CD4-positive, alpha-beta T cell (primary cell): ENCODE measurements at regions not wholly inside any gene's neighbourhood (a gene's known extent, or its start where the extent isn't known, plus 50 kb on each side); places are given as distances from the start of the nearest gene placed in this dataset.

Experiments
- ATAC-seq: fragments of 200-7000 bp; cut with Tn5 transposase; one replicate; pipeline ENCODE4 v1.10.0; 2022; ENCODE audit warnings: mild to moderate bottlenecking; ENCODE audit not compliant: poor library complexity
- CTCF ChIA-PET: fragments of 350-600 bp; sonication (Branson Sonifier 250); formaldehyde crosslinking; loops from one replicate; lab custom pipeline; 2021; ENCODE audit warnings: antibody characterized with exemption, inconsistent platforms; lab: Charles Lee
- POLR2A ChIA-PET: fragments of 350-600 bp; sonication (Branson Sonifier 250); formaldehyde crosslinking; loops from one replicate; lab custom pipeline; 2021; ENCODE audit warnings: antibody characterized with exemption, inconsistent platforms; lab: Charles Lee
- DNase-seq, 14 experiments: peaks; one replicate each; pipeline ENCODE4 v3.0.0-alpha.2; 2013 to 2020; ENCODE audit warnings: mixed read lengths in 2 of 14
- H3K27ac ChIP-seq, 2 donors: one replicate each; pipeline versions ENCODE4 v1.5.1 to v1.7.0; 2013; ENCODE audit warnings: low read length in 2 of 2, low read depth in 1 of 2, mild to moderate bottlenecking in 1 of 2
- H3K27me3 ChIP-seq, 2 experiments: 1 replicate in 1 of 2; 2 replicates in 1 of 2; pipeline versions ENCODE4 v1.6.1 to v1.7.0; 2013; ENCODE audit warnings: low read length in 2 of 2, control low read depth in 1 of 2, mild to moderate bottlenecking in 1 of 2, moderate library complexity in 1 of 2; ENCODE audit not compliant: insufficient read depth in 2 of 2, control insufficient read depth in 1 of 2
- H3K36me3 ChIP-seq: one replicate; pipeline ENCODE4 v1.6.1; 2013; ENCODE audit warnings: low read length, control low read depth; ENCODE audit not compliant: insufficient read depth
- H3K4me1 ChIP-seq: one replicate; pipeline ENCODE4 v1.6.1; 2013; ENCODE audit warnings: low read length, control low read depth; ENCODE audit not compliant: insufficient read depth
- H3K4me3 ChIP-seq: one replicate; pipeline ENCODE4 v1.5.1; 2013; ENCODE audit warnings: mild to moderate bottlenecking, low read length, moderate library complexity
- H3K9me3 ChIP-seq, 2 experiments: 1 replicate in 1 of 2; 2 replicates in 1 of 2; pipeline versions ENCODE4 v1.6.1 to v1.7.0; 2013; ENCODE audit warnings: low read length in 2 of 2, mild to moderate bottlenecking in 2 of 2, control low read depth in 1 of 2, moderate library complexity in 1 of 2; ENCODE audit not compliant: control insufficient read depth in 1 of 2, insufficient read depth in 1 of 2
- H3K27ac Mint-ChIP-seq: one replicate; pipeline ENCODE4 v1.8.0; 2020; ENCODE audit warnings: mixed read lengths
- H3K27me3 Mint-ChIP-seq: one replicate; pipeline ENCODE4 v1.8.0; 2021; ENCODE audit warnings: mixed read lengths
- H3K36me3 Mint-ChIP-seq: one replicate; pipeline ENCODE4 v1.8.0; 2021; ENCODE audit warnings: low read depth, mixed read lengths
- H3K4me1 Mint-ChIP-seq: one replicate; pipeline ENCODE4 v1.8.0; 2021; ENCODE audit warnings: low read depth, mixed read lengths
- H3K4me3 Mint-ChIP-seq: one replicate; pipeline ENCODE4 v1.8.0; 2020; ENCODE audit warnings: mild to moderate bottlenecking, mixed read lengths
- H3K9me3 Mint-ChIP-seq: one replicate; pipeline ENCODE4 v1.8.0; 2020; ENCODE audit warnings: mixed read lengths
- intact Hi-C, 2 experiments: fragments of 100-400 bp; cut with DNase I in 1 of 2; cut with micrococcal nuclease in 1 of 2; formaldehyde crosslinking; loops; one replicate each; pipeline versions ENCODE4 v1.15.1 to v1.9.0; 2023 to 2025; cut with DNase I, micrococcal nuclease
- TF ChIP-seq, protein P1 (sequence below): fragments of 200-600 bp; IDR thresholded peaks from one replicate; pipeline ENCODE4 v1.8.0; 2022; ENCODE audit warnings: antibody characterized with exemption, mild to moderate bottlenecking

DNA sequence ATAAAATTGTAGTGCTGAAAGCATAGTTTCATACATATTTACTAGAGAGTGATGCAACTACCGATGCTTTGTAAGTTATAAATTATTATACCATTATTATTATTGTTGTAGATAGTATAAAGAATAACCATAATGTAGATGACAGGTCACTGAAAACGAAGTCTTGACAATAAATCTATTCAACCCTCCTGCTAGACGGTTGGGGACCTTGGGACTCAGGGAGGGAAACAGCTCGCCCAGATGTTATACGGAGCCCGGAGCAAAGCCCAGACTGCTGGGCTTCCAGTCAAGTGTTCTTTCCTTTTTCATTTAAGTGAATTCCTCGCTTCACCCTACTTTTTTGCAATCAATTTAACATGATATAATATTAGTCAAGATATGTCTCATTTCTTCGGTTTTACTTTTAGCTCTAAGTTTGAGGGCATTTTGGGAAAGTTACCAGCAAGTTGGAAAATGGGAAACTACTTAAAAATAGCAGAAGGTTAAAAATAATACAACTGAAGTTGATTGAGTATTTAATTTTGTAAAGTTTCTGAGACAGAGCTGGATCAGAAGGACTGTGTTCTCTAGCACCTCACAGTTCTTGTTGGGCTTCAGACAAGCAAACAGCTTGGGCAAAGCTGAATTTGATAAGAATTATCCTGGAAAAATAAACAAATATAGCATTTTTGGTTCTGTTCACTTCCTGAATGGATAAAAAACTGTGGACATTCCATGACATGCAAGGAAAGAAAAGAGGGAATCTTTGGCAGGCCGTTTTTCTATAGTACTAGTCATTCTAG, 173.4 kb upstream of the TP63 start:
- no peaks in the 10 kb centered on the region for H3K36me3 ChIP-seq
- intact Hi-C loops, result loop anchor here in 1 of 2 experiments (1.0 kb wide), 1 partner anchor 16 kb away; no protein-coding TSS in a partner anchor
- no peak overlapping the region for H3K27ac ChIP-seq
- H3K4me1 ChIP-seq, result no peaks in the 10 kb centered on the region
- no peak overlapping the region for H3K4me3 ChIP-seq
- TF ChIP-seq, protein P1, sequence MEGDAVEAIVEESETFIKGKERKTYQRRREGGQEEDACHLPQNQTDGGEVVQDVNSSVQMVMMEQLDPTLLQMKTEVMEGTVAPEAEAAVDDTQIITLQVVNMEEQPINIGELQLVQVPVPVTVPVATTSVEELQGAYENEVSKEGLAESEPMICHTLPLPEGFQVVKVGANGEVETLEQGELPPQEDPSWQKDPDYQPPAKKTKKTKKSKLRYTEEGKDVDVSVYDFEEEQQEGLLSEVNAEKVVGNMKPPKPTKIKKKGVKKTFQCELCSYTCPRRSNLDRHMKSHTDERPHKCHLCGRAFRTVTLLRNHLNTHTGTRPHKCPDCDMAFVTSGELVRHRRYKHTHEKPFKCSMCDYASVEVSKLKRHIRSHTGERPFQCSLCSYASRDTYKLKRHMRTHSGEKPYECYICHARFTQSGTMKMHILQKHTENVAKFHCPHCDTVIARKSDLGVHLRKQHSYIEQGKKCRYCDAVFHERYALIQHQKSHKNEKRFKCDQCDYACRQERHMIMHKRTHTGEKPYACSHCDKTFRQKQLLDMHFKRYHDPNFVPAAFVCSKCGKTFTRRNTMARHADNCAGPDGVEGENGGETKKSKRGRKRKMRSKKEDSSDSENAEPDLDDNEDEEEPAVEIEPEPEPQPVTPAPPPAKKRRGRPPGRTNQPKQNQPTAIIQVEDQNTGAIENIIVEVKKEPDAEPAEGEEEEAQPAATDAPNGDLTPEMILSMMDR, result no peak
- no peak overlapping the region for H3K4me3 Mint-ChIP-seq
- H3K27me3 ChIP-seq, result no peaks in the 10 kb centered on the region
- H3K27ac Mint-ChIP-seq, result no peak overlapping the region
- POLR2A ChIA-PET, result no interaction called here
- H3K9me3 ChIP-seq, result peaks cover 0 to 3% of the 10 kb centered on the region in 2 experiments
- no peaks in the 10 kb centered on the region for H3K36me3 Mint-ChIP-seq
- ATAC-seq (no peak), DNase-seq (no peak)
- H3K27me3 Mint-ChIP-seq, result no peaks in the 10 kb centered on the region
- CTCF ChIA-PET, result no interaction called here
- H3K4me1 Mint-ChIP-seq, result no peaks in the 10 kb centered on the region
- no peaks in the 10 kb centered on the region for H3K9me3 Mint-ChIP-seq

DNA sequence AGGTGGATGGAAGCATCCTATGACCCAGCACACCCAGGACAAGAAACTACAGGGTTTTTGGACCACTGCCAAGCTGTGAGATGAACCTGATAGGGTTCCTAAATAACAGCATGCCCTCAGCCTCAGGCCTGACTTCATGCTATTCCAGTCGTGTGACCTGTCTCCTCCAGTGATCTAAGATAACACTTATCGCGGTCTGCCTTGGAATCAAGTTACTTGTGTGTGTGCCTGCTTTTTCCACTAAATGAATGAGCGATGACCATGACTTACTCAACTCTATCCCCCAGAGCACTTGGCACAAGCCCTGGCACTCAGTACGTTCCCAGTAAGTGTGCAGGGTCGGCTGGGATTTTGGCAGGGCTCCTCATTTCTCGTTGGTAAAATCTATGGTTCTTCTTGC, 172.7 kb upstream of the TP63 start:
- no peaks in the 10 kb centered on the region for H3K36me3 Mint-ChIP-seq
- H3K9me3 Mint-ChIP-seq, result no peaks in the 10 kb centered on the region
- DNase-seq (no peak), ATAC-seq (no peak)
- POLR2A ChIA-PET, result no interaction called here
- no peak overlapping the region for H3K4me3 ChIP-seq
- H3K4me1 Mint-ChIP-seq, result no peaks in the 10 kb centered on the region
- H3K36me3 ChIP-seq, result no peaks in the 10 kb centered on the region
- H3K27ac ChIP-seq, result no peak overlapping the region
- CTCF ChIA-PET, result no interaction called here
- H3K4me1 ChIP-seq, result no peaks in the 10 kb centered on the region
- no peak overlapping the region for H3K4me3 Mint-ChIP-seq
- intact Hi-C loops, result loop anchor here in 1 of 2 experiments (1.0 kb wide), 1 partner anchor 16 kb away; no protein-coding TSS in a partner anchor
- no peaks in the 10 kb centered on the region for H3K27me3 Mint-ChIP-seq
- H3K27me3 ChIP-seq, result no peaks in the 10 kb centered on the region
- TF ChIP-seq, protein P1, result no peak
- H3K9me3 ChIP-seq, result peaks cover 0 to 3% of the 10 kb centered on the region in 2 experiments
- no peak overlapping the region for H3K27ac Mint-ChIP-seq

DNA sequence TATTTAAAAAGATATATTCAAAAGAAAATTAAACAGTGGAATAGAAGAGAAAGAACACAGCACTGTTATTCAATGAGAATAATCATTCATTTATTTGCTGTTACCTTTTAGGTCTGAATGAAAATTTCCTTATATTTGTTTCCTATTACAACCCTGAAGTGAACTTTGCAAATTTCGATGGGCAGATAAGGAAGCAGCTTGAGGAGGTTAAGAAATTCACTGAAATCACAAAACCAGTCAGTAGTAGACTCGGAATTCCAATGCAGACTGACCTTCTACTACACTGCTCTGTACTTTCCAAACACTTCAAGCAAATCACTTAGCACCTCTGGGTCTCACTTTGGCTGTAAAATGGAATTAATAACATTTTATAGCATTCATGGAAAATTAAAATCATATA, 172.0 kb upstream of the TP63 start:
- no peaks in the 10 kb centered on the region for H3K27me3 Mint-ChIP-seq
- no peaks in the 10 kb centered on the region for H3K4me1 Mint-ChIP-seq
- Histone ChIP-seq H3K9me3 (peaks cover 0 to 3% of the 10 kb centered on the region in 2 experiments), H3K27me3 (no peaks in the 10 kb centered on the region), H3K27ac (no peak overlapping the region), H3K4me1 (no peaks in the 10 kb centered on the region), H3K36me3 (no peaks in the 10 kb centered on the region), H3K4me3 (no peak overlapping the region)
- intact Hi-C loops, result no loop called here
- ChIA-PET POLR2A (no interaction called here), CTCF (no interaction called here)
- H3K9me3 Mint-ChIP-seq, result no peaks in the 10 kb centered on the region
- no peak overlapping the region for H3K4me3 Mint-ChIP-seq
- no peak for DNase-seq
- H3K36me3 Mint-ChIP-seq, result no peaks in the 10 kb centered on the region
- TF ChIP-seq, protein P1, result no peak
- H3K27ac Mint-ChIP-seq, result no peak overlapping the region
- no peak for ATAC-seq
